ENCODE measurements at regions not wholly inside any gene's neighbourhood (a gene's known extent, or its start where the extent isn't known, plus 50 kb on each side); places are given as distances from the start of the nearest gene placed in this dataset.
"Not testable (repeated sequence)": the region's sequence is repeated elsewhere in the genome, so short reads cannot be mapped to it uniquely, and the experiment has no call there.

GRCh38 chrX:114050075-114050796, 533.6 kb upstream of the HTR2C start:
- no peak overlapping the region for H3K4me3 ChIP-seq
- H3K27ac ChIP-seq, result no peak overlapping the region
- no peaks in the 10 kb centered on the region for H3K9me3 ChIP-seq
- no peak for TF ChIP-seq CTCF (IDR thresholded peaks at IDR 0.05)
- no peaks in the 10 kb centered on the region for H3K27me3 ChIP-seq
- no peaks in the 10 kb centered on the region for H3K4me1 ChIP-seq
- intact Hi-C loops (cut with DNase I; ENCODE audit: low total_unique reads), result no loop called here
- no peak for DNase-seq
- H3K36me3 ChIP-seq, result no peaks in the 10 kb centered on the region

- H3K36me3 ChIP-seq, result no peaks in the 10 kb centered on the region
- H3K4me3 ChIP-seq, result no peak overlapping the region
- H3K27me3 ChIP-seq, result no peaks in the 10 kb centered on the region
- H3K9me3 ChIP-seq, result no peaks in the 10 kb centered on the region
- DNase-seq, result no peak
- intact Hi-C loops (cut with DNase I; ENCODE audit: low total_unique reads), result no loop called here
- H3K27ac ChIP-seq, result no peak overlapping the region
- no peak for TF ChIP-seq CTCF (IDR thresholded peaks at IDR 0.05)
- H3K4me1 ChIP-seq, result no peaks in the 10 kb centered on the region
These were observed 534.8 kb upstream of the HTR2C start for GRCh38 chrX:114049063-114049462.

GRCh38 chrX:114047558-114047957, 536.3 kb upstream of the HTR2C start:
- intact Hi-C loops (cut with DNase I; ENCODE audit: low total_unique reads), result no loop called here
- Histone ChIP-seq H3K9me3 (no peaks in the 10 kb centered on the region), H3K4me1 (no peaks in the 10 kb centered on the region), H3K27me3 (no peaks in the 10 kb centered on the region), H3K36me3 (no peaks in the 10 kb centered on the region), H3K27ac (no peak overlapping the region), H3K4me3 (no peak overlapping the region)
- DNase-seq, result no peak
- no peak for TF ChIP-seq CTCF (IDR thresholded peaks at IDR 0.05)

- Histone ChIP-seq H3K36me3 (no peaks in the 10 kb centered on the region), H3K27ac (no peak overlapping the region), H3K9me3 (no peaks in the 10 kb centered on the region), H3K27me3 (no peaks in the 10 kb centered on the region), H3K4me3 (no peak overlapping the region), H3K4me1 (no peaks in the 10 kb centered on the region)
- TF ChIP-seq CTCF (IDR thresholded peaks at IDR 0.05), result no peak
- DNase-seq, result no peak
- intact Hi-C loops (cut with DNase I; ENCODE audit: low total_unique reads), result no loop called here
These were observed 537.1 kb upstream of the HTR2C start for GRCh38 chrX:114046695-114047279.

GRCh38 chrX:114041470-114041869, 542.4 kb upstream of the HTR2C start:
- H3K27me3 ChIP-seq; H3K4me3 ChIP-seq; intact Hi-C loops (cut with DNase I; ENCODE audit: low total_unique reads); H3K4me1 ChIP-seq; H3K36me3 ChIP-seq; H3K9me3 ChIP-seq; DNase-seq; H3K27ac ChIP-seq: not testable (repeated sequence)

GRCh38 chrX:114040661-114041269, 543.1 kb upstream of the HTR2C start:
- intact Hi-C loops (cut with DNase I; ENCODE audit: low total_unique reads); H3K36me3 ChIP-seq: not testable (repeated sequence)

GRCh38 chrX:114040111-114040510, 543.8 kb upstream of the HTR2C start:
- intact Hi-C loops (cut with DNase I; ENCODE audit: low total_unique reads); H3K4me3 ChIP-seq: not testable (repeated sequence)

More at GRCh38 chrX:114040661-114041269, 543.1 kb upstream of the HTR2C start:
- not testable (repeated sequence) for H3K9me3 ChIP-seq, DNase-seq, H3K4me1 ChIP-seq, H3K27me3 ChIP-seq, H3K4me3 ChIP-seq, H3K27ac ChIP-seq

More at GRCh38 chrX:114040111-114040510, 543.8 kb upstream of the HTR2C start:
- not testable (repeated sequence) for H3K27ac ChIP-seq, DNase-seq, H3K4me1 ChIP-seq, H3K27me3 ChIP-seq, H3K9me3 ChIP-seq, H3K36me3 ChIP-seq

Data from tibial artery (tissue), 4 donors.